Neuronal stem cell (in vitro differentiated cells): ENCODE measurements at regions not wholly inside any gene's neighbourhood (a gene's known extent, or its start where the extent isn't known, plus 50 kb on each side); places are given as distances from the start of the nearest gene placed in this dataset.
"Not testable (repeated sequence)": the region's sequence is repeated elsewhere in the genome, so short reads cannot be mapped to it uniquely, and the experiment has no call there.

Experiments
- DNase-seq: peaks from one replicate; pipeline ENCODE4 v3.0.0-alpha.2; 2013; ENCODE audit warnings: low spot score
- H2AFZ ChIP-seq: one replicate; pipeline ENCODE4 v1.6.1; 2013; ENCODE audit warnings: mild to moderate bottlenecking, low read length, inconsistent platforms
- H2AK5ac ChIP-seq: 2 replicates; pipeline ENCODE4 v1.6.1; 2013; ENCODE audit warnings: low read depth, mild to moderate bottlenecking, inconsistent platforms, low read length, moderate library complexity, mixed read lengths
- H2BK120ac ChIP-seq: 2 replicates; pipeline ENCODE4 v1.6.1; 2013; ENCODE audit warnings: low read depth, mild to moderate bottlenecking, inconsistent platforms, low read length, moderate library complexity, mixed read lengths
- H2BK12ac ChIP-seq: one replicate; pipeline ENCODE4 v1.6.1; 2013; ENCODE audit warnings: low read length, inconsistent platforms
- H2BK15ac ChIP-seq: 2 replicates; pipeline ENCODE4 v1.6.1; 2013; ENCODE audit warnings: mild to moderate bottlenecking, low read length, inconsistent platforms, mixed read lengths
- H2BK5ac ChIP-seq: one replicate; pipeline ENCODE4 v1.6.1; 2013; ENCODE audit warnings: inconsistent platforms, mild to moderate bottlenecking, low read length, moderate library complexity
- H3K14ac ChIP-seq: one replicate; pipeline ENCODE4 v1.6.1; 2013; ENCODE audit warnings: low read length, inconsistent platforms
- H3K18ac ChIP-seq: 2 replicates; pipeline ENCODE4 v1.6.1; 2013; ENCODE audit warnings: low read length, inconsistent platforms
- H3K23ac ChIP-seq: 2 replicates; pipeline ENCODE4 v1.6.1; 2013; ENCODE audit warnings: low read depth, mild to moderate bottlenecking, mixed read lengths, low read length, inconsistent platforms; ENCODE audit not compliant: poor library complexity
- H3K27ac ChIP-seq: replicated peaks from 3 replicates; pipeline ENCODE4 v1.5.1; 2013; ENCODE audit warnings: low read length, inconsistent platforms
- H3K27me3 ChIP-seq, 3 experiments: 2 replicates each; pipeline ENCODE4 v1.6.1; 2013; ENCODE audit warnings: low read length in 3 of 3, mild to moderate bottlenecking in 2 of 3, inconsistent platforms in 1 of 3, low read depth in 1 of 3, mixed read lengths in 1 of 3, moderate library complexity in 1 of 3; ENCODE audit not compliant: control insufficient read depth in 3 of 3, insufficient read depth in 3 of 3
- H3K36me3 ChIP-seq, 2 donors: replicated peaks in 1 of 2; 2 replicates each; pipeline ENCODE4 v1.6.1; 2013; ENCODE audit warnings: low read length in 2 of 2; ENCODE audit not compliant: control insufficient read depth in 2 of 2, insufficient read depth in 2 of 2
- H3K4ac ChIP-seq: 2 replicates; pipeline ENCODE4 v1.6.1; 2013; ENCODE audit warnings: inconsistent platforms, mild to moderate bottlenecking, low read length, moderate library complexity
- H3K4me1 ChIP-seq, 2 donors: 1 replicate in 1 of 2; 2 replicates in 1 of 2; pipeline ENCODE4 v1.6.1; 2013; ENCODE audit warnings: low read length in 2 of 2, low read depth in 1 of 2; ENCODE audit not compliant: control insufficient read depth in 2 of 2, insufficient read depth in 1 of 2
- H3K4me2 ChIP-seq: one replicate; pipeline ENCODE4 v1.6.1; 2013; ENCODE audit warnings: mild to moderate bottlenecking, low read length, inconsistent platforms; ENCODE audit not compliant: insufficient read depth, poor library complexity, severe bottlenecking
- H3K4me3 ChIP-seq, 2 donors: 2 replicates each; pipeline ENCODE4 v1.5.1; 2013; ENCODE audit warnings: low read length in 2 of 2, mild to moderate bottlenecking in 2 of 2, inconsistent platforms in 1 of 2, moderate library complexity in 1 of 2
- H3K79me1 ChIP-seq: one replicate; pipeline ENCODE4 v1.6.1; 2013; ENCODE audit warnings: low read depth, mild to moderate bottlenecking, inconsistent platforms, low read length, moderate library complexity
- H3K9ac ChIP-seq: one replicate; pipeline ENCODE4 v1.6.1; 2013; ENCODE audit warnings: mild to moderate bottlenecking, low read depth, low read length, inconsistent platforms; ENCODE audit not compliant: poor library complexity
- H3K9me3 ChIP-seq, 2 donors: replicated peaks in 1 of 2; 2 replicates each; pipeline versions ENCODE3 to v1.6.1; 2013; ENCODE audit warnings: low read length in 2 of 2, mild to moderate bottlenecking in 2 of 2, inconsistent platforms in 1 of 2, low read depth in 1 of 2, mixed read lengths in 1 of 2, moderate library complexity in 1 of 2; ENCODE audit not compliant: control insufficient read depth in 2 of 2, insufficient read depth in 1 of 2
- H4K8ac ChIP-seq: one replicate; pipeline ENCODE4 v1.6.1; 2013; ENCODE audit warnings: low read depth, mild to moderate bottlenecking, inconsistent platforms, low read length, moderate library complexity
- H4K91ac ChIP-seq: one replicate; pipeline ENCODE4 v1.6.1; 2013; ENCODE audit warnings: low read length, low read depth, mild to moderate bottlenecking, inconsistent platforms; ENCODE audit not compliant: poor library complexity
- WGBS, 2 donors: extraction: QIAGEN DNeasy Blood & Tissue Kit; methylation state at CpG; one replicate each; pipeline ENCODE4 v1.1.7; 2013; ENCODE audit warnings: missing lambda C conversion rate in 2 of 2, mixed read lengths in 1 of 2; ENCODE audit not compliant: insufficient read length in 2 of 2, insufficient replicate concordance in 1 of 2; ENCODE audit errors: extremely low coverage in 2 of 2; 5-methylcytosine and 5-hydroxymethylcytosine counted together

- Histone ChIP-seq H3K9me3 (no peaks in the 10 kb centered on the region), H2BK15ac (no peak overlapping the region), H3K18ac (no peak overlapping the region), H4K91ac (no peak overlapping the region), H2BK120ac (no peak overlapping the region), H3K27me3 (no peaks in the 10 kb centered on the region), H3K14ac (no peak overlapping the region), H4K8ac (no peak overlapping the region), H3K4me2 (no peak overlapping the region), H3K9ac (no peak overlapping the region), H3K4me1 (no peaks in the 10 kb centered on the region), H3K23ac (no peak overlapping the region), H2BK5ac (no peak overlapping the region), H2BK12ac (no peak overlapping the region), H3K4ac (no peak overlapping the region), H2AK5ac (no peak overlapping the region), H3K79me1 (no peaks in the 10 kb centered on the region), H2AFZ (no peak overlapping the region), H3K4me3 (no peak overlapping the region), H3K36me3 (no peaks in the 10 kb centered on the region), H3K27ac (no peak overlapping the region)
- WGBS, 2 donors: no CpG with 5 or more reads among the region's 2 CpGs
- no peak for DNase-seq
Observed at GRCh38 chr14:38056270-38056669, 151.4 kb upstream of the SSTR1 start.

GRCh38 chr14:38062223-38062622, 145.5 kb upstream of the SSTR1 start:
- H3K27ac ChIP-seq, H3K27me3 ChIP-seq, H2BK15ac ChIP-seq, H3K36me3 ChIP-seq, H4K91ac ChIP-seq, H2AFZ ChIP-seq, H3K23ac ChIP-seq, H4K8ac ChIP-seq, H2BK5ac ChIP-seq, H3K79me1 ChIP-seq, H3K9me3 ChIP-seq, H2BK12ac ChIP-seq, H3K4me2 ChIP-seq, H3K9ac ChIP-seq, H2BK120ac ChIP-seq, H3K4ac ChIP-seq, H3K4me1 ChIP-seq, H3K18ac ChIP-seq, H3K4me3 ChIP-seq, DNase-seq, H3K14ac ChIP-seq, H2AK5ac ChIP-seq: not testable (repeated sequence)
- WGBS, 2 donors: no CpG with 5 or more reads among the region's 2 CpGs

DNA sequence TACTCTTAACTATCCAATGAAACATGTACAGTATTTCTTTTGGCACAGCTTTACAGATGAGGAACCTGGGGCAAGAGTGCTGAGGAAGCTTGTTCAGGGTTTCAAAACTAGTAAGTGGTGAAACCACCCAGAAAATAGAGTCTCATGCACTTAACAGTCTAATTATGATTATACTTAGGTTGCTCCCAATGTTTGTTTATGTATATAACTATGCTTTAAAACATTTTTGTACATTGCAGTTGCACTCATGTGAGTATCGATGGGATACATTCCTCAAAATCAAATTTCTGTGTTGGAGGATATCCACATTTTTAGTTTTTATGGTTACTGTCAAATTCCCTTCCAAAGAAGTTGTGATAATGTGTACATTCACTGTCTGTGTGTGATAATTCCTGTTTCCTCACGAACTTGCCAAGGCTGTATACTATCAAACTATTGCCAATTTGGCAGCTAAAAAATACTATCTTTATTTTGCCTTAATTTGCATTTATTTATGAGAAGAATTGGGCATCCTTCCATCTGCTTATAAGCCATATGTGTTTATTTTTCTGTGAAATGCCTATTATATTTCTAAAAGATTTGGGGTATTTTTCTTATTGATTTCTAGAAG, 143.9 kb upstream of the SSTR1 start:
- Histone ChIP-seq H3K4me1 (peaks cover 0 to 1% of the 10 kb centered on the region in 2 donors), H3K14ac (no peak overlapping the region), H3K27me3 (no peaks in the 10 kb centered on the region), H4K8ac (no peak overlapping the region), H3K79me1 (no peaks in the 10 kb centered on the region), H4K91ac (no peak overlapping the region), H2AFZ (no peak overlapping the region), H3K23ac (no peak overlapping the region), H3K9me3 (peaks cover 0 to 2% of the 10 kb centered on the region in 2 donors), H2BK15ac (no peak overlapping the region), H3K36me3 (no peaks in the 10 kb centered on the region), H2BK12ac (no peak overlapping the region), H3K9ac (no peak overlapping the region), H3K18ac (no peak overlapping the region), H3K4me3 (no peak overlapping the region), H3K4me2 (no peak overlapping the region), H3K4ac (no peak overlapping the region), H2BK5ac (no peak overlapping the region), H3K27ac (no peak overlapping the region), H2AK5ac (no peak overlapping the region), H2BK120ac (no peak overlapping the region)
- DNase-seq: no peak
- WGBS, 2 donors: no CpG with 5 or more reads among the region's 2 CpGs

- Histone ChIP-seq H3K9me3 (peaks cover 0 to 2% of the 10 kb centered on the region in 2 donors), H3K4ac (no peak overlapping the region), H3K9ac (no peak overlapping the region), H2AK5ac (no peak overlapping the region), H2BK15ac (no peak overlapping the region), H4K8ac (no peak overlapping the region), H3K4me2 (no peak overlapping the region), H3K4me3 (no peak overlapping the region), H3K27ac (no peak overlapping the region), H4K91ac (no peak overlapping the region), H2AFZ (no peak overlapping the region), H3K14ac (no peak overlapping the region), H3K36me3 (no peaks in the 10 kb centered on the region), H3K79me1 (no peaks in the 10 kb centered on the region), H2BK12ac (no peak overlapping the region), H3K23ac (no peak overlapping the region), H2BK5ac (no peak overlapping the region), H2BK120ac (no peak overlapping the region), H3K4me1 (peaks cover 0 to 1% of the 10 kb centered on the region in 2 donors), H3K27me3 (no peaks in the 10 kb centered on the region), H3K18ac (no peak overlapping the region)
- WGBS, 2 donors: no CpG with 5 or more reads among the region's 6 CpGs
- no peak for DNase-seq
Observed at GRCh38 chr14:38065106-38065762, 142.5 kb upstream of the SSTR1 start.
